ENCODE measurements at regions not wholly inside any gene's neighbourhood (a gene's known extent, or its start where the extent isn't known, plus 50 kb on each side); places are given as distances from the start of the nearest gene placed in this dataset.
"Not testable (repeated sequence)": the region's sequence is repeated elsewhere in the genome, so short reads cannot be mapped to it uniquely, and the experiment has no call there.

DNA sequence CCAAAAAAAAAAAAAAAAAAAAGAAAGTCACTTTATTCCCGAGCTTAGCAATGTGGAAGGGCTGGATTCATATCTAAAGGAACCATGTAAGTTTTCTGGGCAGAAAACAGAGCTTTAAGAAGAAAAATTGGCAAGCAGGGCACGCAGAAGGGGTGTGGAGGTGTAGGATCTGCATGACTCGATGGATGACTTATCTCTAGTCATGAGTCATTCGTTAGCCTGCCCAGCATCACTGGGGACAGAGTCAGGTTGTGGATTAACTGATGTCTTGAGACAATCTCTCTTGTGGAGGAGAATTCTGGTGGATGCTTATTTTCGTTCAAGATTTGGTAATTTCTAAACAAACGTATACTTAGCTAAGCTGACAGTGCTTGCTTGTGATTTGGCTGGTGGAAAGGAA lies 322.8 kb upstream of the NPAP1 start:
- not testable (repeated sequence) for H3K4me3 ChIP-seq; H3K9ac ChIP-seq (ENCODE audit: insufficient read depth in 1 of 2, low read length in 2 of 2); H3K27me3 ChIP-seq (ENCODE audit: control insufficient read depth in 3 of 3, insufficient read depth in 3 of 3, low read length in 2 of 3); H3K27ac ChIP-seq (ENCODE audit: low read depth in 1 of 2, low read length in 1 of 2); DNase-seq; H3K4me1 ChIP-seq (ENCODE audit: control insufficient read depth in 5 of 5, insufficient read depth in 5 of 5, low read length in 5 of 5); H3K36me3 ChIP-seq (ENCODE audit: control insufficient read depth in 4 of 4, insufficient read depth in 4 of 4, low read length in 4 of 4); H3K9me3 ChIP-seq (ENCODE audit: control insufficient read depth in 4 of 4, insufficient read depth in 3 of 4, low read length in 3 of 4); ATAC-seq (ENCODE audit: insufficient read depth, low FRiP score)
- WGBS, 2 donors: 69 to 72% methylated on average over 6 of the region's 6 CpGs

GRCh38 chr15:24381103-24381502 lies 294.5 kb upstream of the NPAP1 start:
- not testable (repeated sequence) for H3K4me1 ChIP-seq (ENCODE audit: control insufficient read depth in 5 of 5, insufficient read depth in 5 of 5, low read length in 5 of 5); ATAC-seq (ENCODE audit: insufficient read depth, low FRiP score); H3K9ac ChIP-seq (ENCODE audit: insufficient read depth in 1 of 2, low read length in 2 of 2); H3K4me3 ChIP-seq; DNase-seq; H3K27ac ChIP-seq (ENCODE audit: low read depth in 1 of 2, low read length in 1 of 2); H3K36me3 ChIP-seq (ENCODE audit: control insufficient read depth in 4 of 4, insufficient read depth in 4 of 4, low read length in 4 of 4); H3K9me3 ChIP-seq (ENCODE audit: control insufficient read depth in 4 of 4, insufficient read depth in 3 of 4, low read length in 3 of 4); H3K27me3 ChIP-seq (ENCODE audit: control insufficient read depth in 3 of 3, insufficient read depth in 3 of 3, low read length in 2 of 3)
- WGBS, 2 donors: 92 to 93% methylated on average over 3 of the region's 3 CpGs

DNA sequence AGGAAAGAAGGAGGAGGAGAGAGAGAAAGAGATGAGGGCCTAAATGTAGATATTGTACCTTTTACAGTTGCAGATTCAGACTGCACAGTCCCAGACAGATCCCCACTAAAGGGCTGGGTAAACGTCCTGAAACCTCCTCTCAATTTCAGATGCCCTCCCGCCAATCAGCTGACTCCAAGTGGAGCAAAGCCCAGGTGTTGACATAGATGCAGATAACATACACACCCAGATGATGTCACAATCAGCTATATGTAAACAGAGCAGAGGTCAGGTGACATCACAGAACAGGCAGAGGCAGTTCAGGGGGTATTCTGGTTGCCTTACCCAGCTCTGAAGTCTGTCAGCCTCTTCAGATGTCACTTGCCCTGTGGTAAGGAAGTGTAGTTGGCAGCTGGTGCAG lies 290.3 kb upstream of the NPAP1 start:
- not testable (repeated sequence) for H3K36me3 ChIP-seq (ENCODE audit: control insufficient read depth in 4 of 4, insufficient read depth in 4 of 4, low read length in 4 of 4); H3K9me3 ChIP-seq (ENCODE audit: control insufficient read depth in 4 of 4, insufficient read depth in 3 of 4, low read length in 3 of 4); ATAC-seq (ENCODE audit: insufficient read depth, low FRiP score); H3K27me3 ChIP-seq (ENCODE audit: control insufficient read depth in 3 of 3, insufficient read depth in 3 of 3, low read length in 2 of 3); DNase-seq; H3K4me3 ChIP-seq; H3K4me1 ChIP-seq (ENCODE audit: control insufficient read depth in 5 of 5, insufficient read depth in 5 of 5, low read length in 5 of 5); H3K9ac ChIP-seq (ENCODE audit: insufficient read depth in 1 of 2, low read length in 2 of 2); H3K27ac ChIP-seq (ENCODE audit: low read depth in 1 of 2, low read length in 1 of 2)
- WGBS, 2 donors: 27 to 50% methylated on average over 2 of the region's 2 CpGs

DNA sequence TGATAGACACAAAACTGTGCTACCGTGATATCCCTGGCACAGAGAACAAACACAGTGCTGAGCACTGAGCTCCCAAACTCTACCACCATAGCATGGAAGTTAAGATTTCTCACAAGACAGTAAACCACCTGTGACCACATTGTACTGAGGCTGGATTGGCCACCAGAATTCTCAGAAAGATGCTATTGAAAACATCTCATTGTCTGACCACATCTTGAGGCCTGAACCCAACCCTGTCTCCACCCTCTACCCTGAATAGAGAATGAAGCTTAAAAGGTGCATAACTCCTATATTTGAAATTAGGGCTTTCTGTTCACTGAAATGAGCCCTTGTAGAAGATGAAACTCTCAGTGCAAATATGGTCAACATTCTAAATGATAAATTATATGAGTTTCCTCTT lies 281.3 kb upstream of the NPAP1 start:
- no peak overlapping the region for H3K4me3 ChIP-seq
- ATAC-seq (ENCODE audit: insufficient read depth, low FRiP score) (no peak), DNase-seq (no peak)
- H3K27ac ChIP-seq (ENCODE audit: low read depth in 1 of 2, low read length in 1 of 2): no peak overlapping the region
- no peaks in the 10 kb centered on the region for H3K9me3 ChIP-seq (ENCODE audit: control insufficient read depth in 4 of 4, insufficient read depth in 3 of 4, low read length in 3 of 4)
- no peaks in the 10 kb centered on the region for H3K4me1 ChIP-seq (ENCODE audit: control insufficient read depth in 5 of 5, insufficient read depth in 5 of 5, low read length in 5 of 5)
- H3K36me3 ChIP-seq (ENCODE audit: control insufficient read depth in 4 of 4, insufficient read depth in 4 of 4, low read length in 4 of 4): no peaks in the 10 kb centered on the region
- TF ChIP-seq, protein P1, sequence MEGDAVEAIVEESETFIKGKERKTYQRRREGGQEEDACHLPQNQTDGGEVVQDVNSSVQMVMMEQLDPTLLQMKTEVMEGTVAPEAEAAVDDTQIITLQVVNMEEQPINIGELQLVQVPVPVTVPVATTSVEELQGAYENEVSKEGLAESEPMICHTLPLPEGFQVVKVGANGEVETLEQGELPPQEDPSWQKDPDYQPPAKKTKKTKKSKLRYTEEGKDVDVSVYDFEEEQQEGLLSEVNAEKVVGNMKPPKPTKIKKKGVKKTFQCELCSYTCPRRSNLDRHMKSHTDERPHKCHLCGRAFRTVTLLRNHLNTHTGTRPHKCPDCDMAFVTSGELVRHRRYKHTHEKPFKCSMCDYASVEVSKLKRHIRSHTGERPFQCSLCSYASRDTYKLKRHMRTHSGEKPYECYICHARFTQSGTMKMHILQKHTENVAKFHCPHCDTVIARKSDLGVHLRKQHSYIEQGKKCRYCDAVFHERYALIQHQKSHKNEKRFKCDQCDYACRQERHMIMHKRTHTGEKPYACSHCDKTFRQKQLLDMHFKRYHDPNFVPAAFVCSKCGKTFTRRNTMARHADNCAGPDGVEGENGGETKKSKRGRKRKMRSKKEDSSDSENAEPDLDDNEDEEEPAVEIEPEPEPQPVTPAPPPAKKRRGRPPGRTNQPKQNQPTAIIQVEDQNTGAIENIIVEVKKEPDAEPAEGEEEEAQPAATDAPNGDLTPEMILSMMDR (IDR thresholded peaks at IDR 0.05; ENCODE audit: control extremely low read depth, extremely low read depth): no peak
- WGBS, 2 donors: 70 to 91% methylated on average over 1 of the region's 1 CpG
- no peak overlapping the region for H3K9ac ChIP-seq (ENCODE audit: insufficient read depth in 1 of 2, low read length in 2 of 2)
- no peaks in the 10 kb centered on the region for H3K27me3 ChIP-seq (ENCODE audit: control insufficient read depth in 3 of 3, insufficient read depth in 3 of 3, low read length in 2 of 3)

GRCh38 chr15:24412649-24413048 lies 262.9 kb upstream of the NPAP1 start:
- 57 to 65% methylated on average over 1 of the region's 1 CpG for WGBS, 2 donors
- H3K4me3 ChIP-seq; H3K9me3 ChIP-seq (ENCODE audit: control insufficient read depth in 4 of 4, insufficient read depth in 3 of 4, low read length in 3 of 4); H3K9ac ChIP-seq (ENCODE audit: insufficient read depth in 1 of 2, low read length in 2 of 2); H3K4me1 ChIP-seq (ENCODE audit: control insufficient read depth in 5 of 5, insufficient read depth in 5 of 5, low read length in 5 of 5); ATAC-seq (ENCODE audit: insufficient read depth, low FRiP score); H3K36me3 ChIP-seq (ENCODE audit: control insufficient read depth in 4 of 4, insufficient read depth in 4 of 4, low read length in 4 of 4); DNase-seq; H3K27me3 ChIP-seq (ENCODE audit: control insufficient read depth in 3 of 3, insufficient read depth in 3 of 3, low read length in 2 of 3); H3K27ac ChIP-seq (ENCODE audit: low read depth in 1 of 2, low read length in 1 of 2): not testable (repeated sequence)

GRCh38 chr15:24426286-24427054 lies 249.1 kb upstream of the NPAP1 start:
- DNase-seq: not testable (repeated sequence)

DNA sequence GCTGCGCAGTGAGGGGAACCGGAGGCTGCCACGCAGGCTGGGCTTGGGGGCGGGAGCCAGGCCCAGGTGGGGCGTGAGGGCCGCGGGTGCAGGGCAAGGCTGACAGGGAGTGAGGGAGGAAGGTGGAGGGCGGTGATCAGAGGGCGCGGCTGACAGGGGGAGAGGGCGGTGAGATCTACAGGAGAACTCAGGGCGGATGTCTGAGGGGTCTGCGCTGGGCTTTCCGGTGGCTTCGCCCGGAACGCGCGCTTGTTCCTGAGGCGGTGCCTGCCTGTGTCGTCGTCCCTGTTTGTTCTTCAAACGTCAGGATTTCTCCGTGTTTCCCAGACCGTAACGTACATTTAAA lies 248.5 kb upstream of the NPAP1 start:
- H3K9ac ChIP-seq (ENCODE audit: insufficient read depth in 1 of 2, low read length in 2 of 2): peak overlapping the region in 1 of 2 donors; percentile 13
- ATAC-seq (ENCODE audit: insufficient read depth, low FRiP score); H3K36me3 ChIP-seq (ENCODE audit: control insufficient read depth in 4 of 4, insufficient read depth in 4 of 4, low read length in 4 of 4); H3K27me3 ChIP-seq (ENCODE audit: control insufficient read depth in 3 of 3, insufficient read depth in 3 of 3, low read length in 2 of 3); H3K4me1 ChIP-seq (ENCODE audit: control insufficient read depth in 5 of 5, insufficient read depth in 5 of 5, low read length in 5 of 5); H3K27ac ChIP-seq (ENCODE audit: low read depth in 1 of 2, low read length in 1 of 2); H3K4me3 ChIP-seq; H3K9me3 ChIP-seq (ENCODE audit: control insufficient read depth in 4 of 4, insufficient read depth in 3 of 4, low read length in 3 of 4): not testable (repeated sequence)
- peak; percentile 13 to 22 (median 16) for DNase-seq
- WGBS, 2 donors: 16 to 24% methylated on average over 19 to 25 of the region's 26 CpGs

More at GRCh38 chr15:24426286-24427054, 249.1 kb upstream of the NPAP1 start:
- ATAC-seq (ENCODE audit: insufficient read depth, low FRiP score); H3K9ac ChIP-seq (ENCODE audit: insufficient read depth in 1 of 2, low read length in 2 of 2); H3K9me3 ChIP-seq (ENCODE audit: control insufficient read depth in 4 of 4, insufficient read depth in 3 of 4, low read length in 3 of 4); H3K4me3 ChIP-seq; H3K36me3 ChIP-seq (ENCODE audit: control insufficient read depth in 4 of 4, insufficient read depth in 4 of 4, low read length in 4 of 4); H3K27ac ChIP-seq (ENCODE audit: low read depth in 1 of 2, low read length in 1 of 2); H3K27me3 ChIP-seq (ENCODE audit: control insufficient read depth in 3 of 3, insufficient read depth in 3 of 3, low read length in 2 of 3); H3K4me1 ChIP-seq (ENCODE audit: control insufficient read depth in 5 of 5, insufficient read depth in 5 of 5, low read length in 5 of 5): not testable (repeated sequence)
- WGBS, 2 donors: 51 to 52% methylated on average over 19 to 20 of the region's 20 CpGs
